ENCODE measurements at regions not wholly inside any gene's neighbourhood (a gene's known extent, or its start where the extent isn't known, plus 50 kb on each side); places are given as distances from the start of the nearest gene placed in this dataset.

GRCh38 chr20:24095756-24096155 is 107.2 kb upstream of the GGTLC1 start:
- peaks cover 22% of the 10 kb centered on the region for H3K27me3 Mint-ChIP-seq
- no peak overlapping the region for H3K27ac Mint-ChIP-seq

GRCh38 chr20:24095303-24095702 is 106.7 kb upstream of the GGTLC1 start:
- Mint-ChIP-seq H3K27ac (no peak overlapping the region), H3K9me3 (ENCODE audit: low read depth) (no peaks in the 10 kb centered on the region), H3K4me1 (ENCODE audit: low read depth) (peaks cover 5% of the 10 kb centered on the region), H3K4me3 (ENCODE audit: low read depth) (no peak overlapping the region), H3K36me3 (ENCODE audit: insufficient read depth) (no peaks in the 10 kb centered on the region), H3K27me3 (peaks cover 22% of the 10 kb centered on the region)
- no peak for TF ChIP-seq CTCF (IDR thresholded peaks at IDR 0.05; ENCODE audit: unreplicated experiment)
- no peak for DNase-seq (ENCODE audit: low spot score, unreplicated experiment)

More at GRCh38 chr20:24095756-24096155, 107.2 kb upstream of the GGTLC1 start:
- no peak for TF ChIP-seq CTCF (IDR thresholded peaks at IDR 0.05; ENCODE audit: unreplicated experiment)
- H3K4me1 Mint-ChIP-seq (ENCODE audit: low read depth) = peaks cover 5% of the 10 kb centered on the region
- H3K36me3 Mint-ChIP-seq (ENCODE audit: insufficient read depth) = no peaks in the 10 kb centered on the region
- DNase-seq (ENCODE audit: low spot score, unreplicated experiment) = no peak
- H3K4me3 Mint-ChIP-seq (ENCODE audit: low read depth) = no peak overlapping the region
- no peaks in the 10 kb centered on the region for H3K9me3 Mint-ChIP-seq (ENCODE audit: low read depth)

GRCh38 chr20:24089576-24089975 is 101.0 kb upstream of the GGTLC1 start:
- Mint-ChIP-seq H3K27ac (no peak overlapping the region), H3K36me3 (ENCODE audit: insufficient read depth) (no peaks in the 10 kb centered on the region), H3K9me3 (ENCODE audit: low read depth) (peaks cover 10% of the 10 kb centered on the region), H3K4me1 (ENCODE audit: low read depth) (peaks cover 4% of the 10 kb centered on the region), H3K4me3 (ENCODE audit: low read depth) (no peak overlapping the region), H3K27me3 (peaks cover 4% of the 10 kb centered on the region)
- no peak for DNase-seq (ENCODE audit: low spot score, unreplicated experiment)
- no peak for TF ChIP-seq CTCF (IDR thresholded peaks at IDR 0.05; ENCODE audit: unreplicated experiment)

- Mint-ChIP-seq H3K36me3 (ENCODE audit: insufficient read depth) (no peaks in the 10 kb centered on the region), H3K4me3 (ENCODE audit: low read depth) (no peak overlapping the region), H3K4me1 (ENCODE audit: low read depth) (peaks cover 1% of the 10 kb centered on the region), H3K27me3 (peaks cover 2% of the 10 kb centered on the region), H3K9me3 (ENCODE audit: low read depth) (peaks cover 10% of the 10 kb centered on the region), H3K27ac (no peak overlapping the region)
- DNase-seq (ENCODE audit: low spot score, unreplicated experiment) = no peak
- no peak for TF ChIP-seq CTCF (IDR thresholded peaks at IDR 0.05; ENCODE audit: unreplicated experiment)
Measured at GRCh38 chr20:24086121-24086520, 97.5 kb upstream of the GGTLC1 start.

GRCh38 chr20:24084281-24084680 is 95.7 kb upstream of the GGTLC1 start:
- Mint-ChIP-seq H3K27ac (no peak overlapping the region), H3K27me3 (peaks cover 2% of the 10 kb centered on the region), H3K9me3 (ENCODE audit: low read depth) (peaks cover 10% of the 10 kb centered on the region), H3K4me3 (ENCODE audit: low read depth) (no peak overlapping the region), H3K36me3 (ENCODE audit: insufficient read depth) (no peaks in the 10 kb centered on the region), H3K4me1 (ENCODE audit: low read depth) (no peaks in the 10 kb centered on the region)
- TF ChIP-seq CTCF (IDR thresholded peaks at IDR 0.05; ENCODE audit: unreplicated experiment) = no peak
- no peak for DNase-seq (ENCODE audit: low spot score, unreplicated experiment)

Data from progenitor cell of endocrine pancreas (in vitro differentiated cells).